Karpas-422 (cell line): ENCODE measurements at regions not wholly inside any gene's neighbourhood (a gene's known extent, or its start where the extent isn't known, plus 50 kb on each side); places are given as distances from the start of the nearest gene placed in this dataset.

ENCODE experiments used
- DNase-seq: peaks from one replicate; pipeline ENCODE4 v3.0.0-alpha.2; 2015
- H2AFZ ChIP-seq: fragments of 200-600 bp; sonication (generic); 2 replicates; pipeline ENCODE4 v1.6.1; 2014; ENCODE audit warnings: antibody characterized with exemption, low read length, mixed read lengths
- H3K27ac ChIP-seq: fragments of 200-600 bp; sonication (generic); 2 replicates; pipeline ENCODE4 v1.5.1; 2014; ENCODE audit warnings: mild to moderate bottlenecking, low read length, moderate library complexity
- H3K27me3 ChIP-seq: fragments of 200-600 bp; sonication (generic); 2 replicates; pipeline ENCODE4 v1.6.1; 2014; ENCODE audit warnings: low read length, mixed read lengths
- H3K36me3 ChIP-seq: fragments of 200-600 bp; sonication (generic); 2 replicates; pipeline ENCODE4 v1.6.1; 2014; ENCODE audit warnings: low read length, mixed read lengths; ENCODE audit not compliant: insufficient read depth
- H3K4me1 ChIP-seq: fragments of 200-600 bp; sonication (generic); 2 replicates; pipeline ENCODE4 v1.6.1; 2014; ENCODE audit warnings: mild to moderate bottlenecking, low read length, mixed read lengths
- H3K4me2 ChIP-seq: fragments of 200-600 bp; sonication (generic); 2 replicates; pipeline ENCODE4 v1.6.1; 2014; ENCODE audit warnings: low read length, low read depth, mild to moderate bottlenecking; ENCODE audit not compliant: poor library complexity, severe bottlenecking
- H3K4me3 ChIP-seq: fragments of 200-600 bp; sonication (generic); 2 replicates; pipeline ENCODE4 v1.5.1; 2014; ENCODE audit warnings: mild to moderate bottlenecking, antibody characterized with exemption, low read length, mixed read lengths
- H3K79me2 ChIP-seq: fragments of 200-600 bp; sonication (generic); 2 replicates; pipeline ENCODE4 v1.6.1; 2014; ENCODE audit warnings: mild to moderate bottlenecking, low read length, mixed read lengths
- H3K9ac ChIP-seq: fragments of 200-600 bp; sonication (generic); 2 replicates; pipeline ENCODE4 v1.6.0; 2014; ENCODE audit warnings: low read length
- H3K9me2 ChIP-seq: fragments of 200-600 bp; sonication (generic), shearing (Covaris generic); replicated peaks from 2 replicates; pipeline ENCODE4 v1.6.0; 2014; ENCODE audit warnings: mild to moderate bottlenecking, low read length, moderate library complexity; ENCODE audit not compliant: insufficient read depth
- H3K9me3 ChIP-seq: fragments of 300-700, 200-600 bp; sonication (generic); 2 replicates; pipeline ENCODE4 v1.6.1; 2014; ENCODE audit warnings: low read length, mixed read lengths
- H4K20me1 ChIP-seq: fragments of 200-600 bp; sonication (generic); 2 replicates; pipeline ENCODE4 v1.6.1; 2014; ENCODE audit warnings: mild to moderate bottlenecking, antibody characterized with exemption, low read length, low read depth; ENCODE audit not compliant: insufficient read depth

DNA sequence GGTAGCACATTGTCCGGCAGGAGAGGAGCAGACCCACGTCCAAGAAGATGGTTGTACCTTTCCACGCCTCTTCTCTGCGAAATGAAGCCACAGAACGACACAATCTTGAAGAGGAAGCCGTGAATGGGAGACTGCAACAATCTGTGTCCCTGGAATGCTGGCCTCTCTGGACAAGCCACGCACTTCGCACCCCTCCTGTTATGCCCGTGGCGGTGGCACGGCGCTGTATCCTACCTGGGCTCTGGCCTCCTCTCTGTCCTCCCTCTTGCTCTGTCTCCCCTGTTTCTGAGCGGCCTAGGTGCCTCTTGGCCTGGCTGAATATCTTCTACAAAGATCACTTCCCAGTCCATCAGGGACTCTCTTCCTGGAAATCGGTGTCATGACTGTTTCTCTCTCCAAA lies 717.8 kb downstream of the KCNJ18 start:
- Histone ChIP-seq H3K9ac (no peak overlapping the region), H3K79me2 (no peaks in the 10 kb centered on the region), H3K27me3 (no peaks in the 10 kb centered on the region), H3K27ac (no peak overlapping the region), H2AFZ (no peak overlapping the region), H3K4me1 (peaks cover 7% of the 10 kb centered on the region), H3K4me2 (no peak overlapping the region), H3K36me3 (no peaks in the 10 kb centered on the region), H4K20me1 (no peaks in the 10 kb centered on the region), H3K9me2 (no peaks in the 10 kb centered on the region), H3K9me3 (no peaks in the 10 kb centered on the region), H3K4me3 (no peak overlapping the region)
- DNase-seq, result no peak

- Histone ChIP-seq H2AFZ (no peak overlapping the region), H3K4me3 (no peak overlapping the region), H3K36me3 (no peaks in the 10 kb centered on the region), H3K9ac (no peak overlapping the region), H3K9me3 (no peaks in the 10 kb centered on the region), H3K79me2 (no peaks in the 10 kb centered on the region), H4K20me1 (no peaks in the 10 kb centered on the region), H3K27ac (no peak overlapping the region), H3K4me1 (peaks cover 7% of the 10 kb centered on the region), H3K27me3 (no peaks in the 10 kb centered on the region), H3K4me2 (no peak overlapping the region), H3K9me2 (no peaks in the 10 kb centered on the region)
- DNase-seq, result no peak
Observed at GRCh38 chr17:22411185-22411784, 719.0 kb downstream of the KCNJ18 start.

DNA sequence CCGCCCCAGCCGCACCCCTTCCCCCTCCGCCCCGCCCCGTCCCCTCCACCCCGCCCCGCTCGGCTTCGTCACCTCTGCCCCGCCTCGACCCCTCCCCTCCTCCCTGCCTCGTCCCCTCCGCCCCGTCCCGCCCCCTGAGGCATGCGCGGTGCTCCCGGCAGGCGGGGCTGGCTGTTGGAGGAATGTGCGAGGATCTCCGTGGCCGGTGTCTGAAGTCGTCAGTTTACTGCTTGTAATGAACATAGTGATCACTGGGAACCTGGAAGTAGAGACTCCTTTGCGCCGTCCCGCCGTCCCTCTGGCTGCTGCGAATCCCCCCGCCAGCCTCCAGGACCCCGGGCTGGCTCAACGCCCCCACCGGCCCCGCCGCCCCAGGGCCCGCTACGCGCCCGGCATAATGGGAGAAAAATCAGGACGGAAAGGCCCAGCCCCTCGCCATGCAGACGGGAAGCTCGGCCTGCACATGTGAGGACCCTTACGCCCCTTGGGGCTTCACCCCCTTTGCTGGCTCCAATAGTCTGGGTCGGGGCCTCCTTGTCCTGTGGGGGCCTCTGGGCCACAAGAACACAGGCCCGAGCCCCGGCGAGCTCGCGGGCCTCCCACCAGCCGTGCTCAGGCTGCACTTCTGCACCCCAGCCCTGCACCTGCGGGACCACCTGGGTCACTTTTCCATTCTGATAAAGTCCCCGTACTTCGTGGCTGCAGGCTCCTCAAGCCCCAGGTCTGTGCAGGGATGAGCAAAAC lies 743.1 kb downstream of the KCNJ18 start:
- Histone ChIP-seq H4K20me1 (no peaks in the 10 kb centered on the region), H3K4me1 (peaks cover 5% of the 10 kb centered on the region; the same call in 1 of the 2 replicates), H3K9ac (no peak overlapping the region), H3K9me3 (no peaks in the 10 kb centered on the region), H3K79me2 (no peaks in the 10 kb centered on the region), H3K27me3 (no peaks in the 10 kb centered on the region), H3K4me2 (no peak overlapping the region), H3K27ac (no peak overlapping the region), H3K4me3 (no peak overlapping the region), H3K9me2 (no peaks in the 10 kb centered on the region), H2AFZ (no peak overlapping the region), H3K36me3 (no peaks in the 10 kb centered on the region)
- no peak for DNase-seq

- no peak overlapping the region for H3K9ac ChIP-seq
- H3K4me3 ChIP-seq, result peak overlapping the region; percentile 26
- peak; percentile 60 for DNase-seq
Observed at GRCh38 chr17:22441776-22442175, 749.5 kb downstream of the KCNJ18 start.

GRCh38 chr17:22443061-22443460 lies 750.7 kb downstream of the KCNJ18 start:
- no peak overlapping the region for H2AFZ ChIP-seq
- H3K27ac ChIP-seq, result no peak overlapping the region
- no peaks in the 10 kb centered on the region for H3K27me3 ChIP-seq
- H3K4me2 ChIP-seq, result no peak overlapping the region
- no peak for DNase-seq
- H3K4me1 ChIP-seq, result peaks cover 22% of the 10 kb centered on the region
- no peaks in the 10 kb centered on the region for H3K9me3 ChIP-seq
- no peak overlapping the region for H3K4me3 ChIP-seq
- H3K9me2 ChIP-seq, result no peaks in the 10 kb centered on the region
- no peaks in the 10 kb centered on the region for H3K79me2 ChIP-seq
- H3K36me3 ChIP-seq, result no peaks in the 10 kb centered on the region
- no peaks in the 10 kb centered on the region for H4K20me1 ChIP-seq
- H3K9ac ChIP-seq, result no peak overlapping the region

More at GRCh38 chr17:22441776-22442175, 749.5 kb downstream of the KCNJ18 start:
- H3K9me2 ChIP-seq, result no peaks in the 10 kb centered on the region
- peak overlapping the region; percentile 68; the same call in 1 of the 2 replicates for H2AFZ ChIP-seq
- H3K79me2 ChIP-seq, result no peaks in the 10 kb centered on the region
- H4K20me1 ChIP-seq, result no peaks in the 10 kb centered on the region
- H3K27ac ChIP-seq, result peak overlapping the region; percentile 23; the same call in 1 of the 2 replicates
- no peaks in the 10 kb centered on the region for H3K36me3 ChIP-seq
- no peaks in the 10 kb centered on the region for H3K9me3 ChIP-seq
- peaks cover 22% of the 10 kb centered on the region for H3K4me1 ChIP-seq
- H3K4me2 ChIP-seq, result peak overlapping the region; percentile 55
- H3K27me3 ChIP-seq, result no peaks in the 10 kb centered on the region

GRCh38 chr17:22453181-22453580 lies 760.9 kb downstream of the KCNJ18 start:
- Histone ChIP-seq H3K4me3 (no peak overlapping the region), H3K9ac (no peak overlapping the region), H3K4me2 (no peak overlapping the region), H3K9me2 (no peaks in the 10 kb centered on the region), H3K27me3 (no peaks in the 10 kb centered on the region), H3K4me1 (peaks cover 43% of the 10 kb centered on the region), H3K9me3 (no peaks in the 10 kb centered on the region), H2AFZ (no peak overlapping the region), H3K36me3 (no peaks in the 10 kb centered on the region), H3K79me2 (no peaks in the 10 kb centered on the region), H3K27ac (no peak overlapping the region), H4K20me1 (no peaks in the 10 kb centered on the region)
- DNase-seq, result no peak

DNA sequence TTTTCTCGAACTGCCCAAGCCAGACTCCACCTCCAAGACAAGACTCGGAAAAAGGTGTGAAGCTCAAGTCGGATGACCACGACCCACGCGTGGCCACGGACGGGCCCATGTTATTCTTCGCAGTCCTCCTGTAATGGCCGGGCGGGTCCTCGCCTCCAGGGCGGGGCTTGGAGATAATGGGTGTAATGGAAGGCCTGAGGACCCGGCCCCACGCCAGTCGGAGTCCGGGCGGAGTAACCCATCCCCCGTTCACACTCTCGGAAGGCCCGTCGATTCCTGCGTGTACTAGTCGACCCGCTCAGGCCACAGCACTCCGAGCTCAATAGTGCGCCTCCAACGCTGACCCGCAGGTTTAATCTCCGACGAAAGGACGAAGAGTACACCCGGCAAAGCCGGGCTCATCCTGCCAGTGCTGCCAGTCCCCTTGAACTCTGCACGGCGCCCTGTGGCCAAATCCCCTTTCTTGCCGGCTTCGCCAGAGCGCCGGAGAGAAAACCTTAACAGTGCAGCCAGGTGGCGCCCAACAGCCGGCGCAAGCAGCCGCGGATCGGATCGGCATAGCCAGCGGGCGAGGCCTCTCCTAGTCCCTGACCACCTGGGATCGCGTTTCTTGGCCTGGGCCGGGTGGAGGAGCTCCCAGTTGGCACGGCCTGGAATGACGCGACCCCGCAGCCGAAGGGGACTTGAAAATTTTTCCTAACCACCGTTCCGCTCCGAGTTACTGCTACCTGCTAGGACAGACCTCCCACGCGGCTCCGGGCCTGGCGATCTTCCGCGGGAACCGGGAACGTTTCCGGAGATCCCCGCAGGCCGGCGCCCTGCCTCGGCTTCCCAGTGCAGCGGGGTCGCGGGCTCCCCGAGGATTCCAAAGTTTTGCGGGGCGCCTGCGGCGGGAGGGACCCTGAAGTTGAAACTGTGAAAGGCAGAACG lies 762.0 kb downstream of the KCNJ18 start:
- Histone ChIP-seq H2AFZ (no peak overlapping the region), H3K36me3 (no peaks in the 10 kb centered on the region), H4K20me1 (no peaks in the 10 kb centered on the region), H3K27ac (no peak overlapping the region), H3K9me3 (no peaks in the 10 kb centered on the region), H3K9me2 (no peaks in the 10 kb centered on the region), H3K4me3 (no peak overlapping the region), H3K4me2 (no peak overlapping the region), H3K9ac (no peak overlapping the region), H3K4me1 (peaks cover 53% of the 10 kb centered on the region), H3K27me3 (no peaks in the 10 kb centered on the region), H3K79me2 (no peaks in the 10 kb centered on the region)
- no peak for DNase-seq
